ENCODE measurements at regions not wholly inside any gene's neighbourhood (a gene's known extent, or its start where the extent isn't known, plus 50 kb on each side); places are given as distances from the start of the nearest gene placed in this dataset.

GRCh38 chr6:141309295-141309694 is 823.4 kb upstream of the GJE1 start:
- H3K36me3 Mint-ChIP-seq (ENCODE audit: low read depth) = no peaks in the 10 kb centered on the region
- POLR2A ChIA-PET = no interaction called here
- no peak overlapping the region for H3K27ac Mint-ChIP-seq
- CTCF ChIA-PET = no interaction called here
- no peak for DNase-seq
- H3K27me3 Mint-ChIP-seq = no peaks in the 10 kb centered on the region
- H3K9me3 Mint-ChIP-seq = no peaks in the 10 kb centered on the region
- H3K4me3 Mint-ChIP-seq = no peak overlapping the region
- no peaks in the 10 kb centered on the region for H3K4me1 Mint-ChIP-seq

- H3K36me3 Mint-ChIP-seq (ENCODE audit: low read depth) = no peaks in the 10 kb centered on the region
- DNase-seq = no peak
- no peaks in the 10 kb centered on the region for H3K9me3 Mint-ChIP-seq
- H3K4me1 Mint-ChIP-seq = no peaks in the 10 kb centered on the region
- H3K4me3 Mint-ChIP-seq = no peak overlapping the region
- H3K27ac Mint-ChIP-seq = no peak overlapping the region
- no peaks in the 10 kb centered on the region for H3K27me3 Mint-ChIP-seq
- CTCF ChIA-PET = no interaction called here
- POLR2A ChIA-PET = no interaction called here
Measured at GRCh38 chr6:141307309-141307998, 825.3 kb upstream of the GJE1 start.

- Mint-ChIP-seq H3K4me3 (no peak overlapping the region), H3K27me3 (no peaks in the 10 kb centered on the region), H3K4me1 (no peaks in the 10 kb centered on the region), H3K27ac (no peak overlapping the region), H3K9me3 (no peaks in the 10 kb centered on the region), H3K36me3 (ENCODE audit: low read depth) (no peaks in the 10 kb centered on the region)
- CTCF ChIA-PET = no interaction called here
- no peak for DNase-seq
- POLR2A ChIA-PET = no interaction called here
Measured at GRCh38 chr6:141303907-141304306, 828.8 kb upstream of the GJE1 start.

GRCh38 chr6:141301779-141302178 is 830.9 kb upstream of the GJE1 start:
- H3K27ac Mint-ChIP-seq = no peak overlapping the region

GRCh38 chr6:141290941-141291721 is 841.6 kb upstream of the GJE1 start:
- Mint-ChIP-seq H3K9me3 (no peaks in the 10 kb centered on the region), H3K4me3 (no peak overlapping the region), H3K27me3 (no peaks in the 10 kb centered on the region), H3K4me1 (no peaks in the 10 kb centered on the region), H3K36me3 (ENCODE audit: low read depth) (no peaks in the 10 kb centered on the region), H3K27ac (no peak overlapping the region)
- DNase-seq = no peak
- ChIA-PET CTCF (no interaction called here), POLR2A (no interaction called here)

More at GRCh38 chr6:141301779-141302178, 830.9 kb upstream of the GJE1 start:
- Mint-ChIP-seq H3K36me3 (ENCODE audit: low read depth) (no peaks in the 10 kb centered on the region), H3K4me3 (no peak overlapping the region), H3K27me3 (no peaks in the 10 kb centered on the region), H3K9me3 (no peaks in the 10 kb centered on the region), H3K4me1 (no peaks in the 10 kb centered on the region)
- no peak for DNase-seq
- ChIA-PET CTCF (interaction anchor here (0.6 kb wide), 1 partner anchor 888 kb away, joined by 3 read pairs; no protein-coding TSS in a partner anchor), POLR2A (no interaction called here)

GRCh38 chr6:141288947-141289346 is 843.8 kb upstream of the GJE1 start:
- no peak overlapping the region for H3K27ac Mint-ChIP-seq
- ChIA-PET POLR2A (no interaction called here), CTCF (no interaction called here)
- H3K27me3 Mint-ChIP-seq = no peaks in the 10 kb centered on the region
- no peak for DNase-seq
- no peaks in the 10 kb centered on the region for H3K36me3 Mint-ChIP-seq (ENCODE audit: low read depth)
- H3K4me3 Mint-ChIP-seq = no peak overlapping the region
- H3K9me3 Mint-ChIP-seq = no peaks in the 10 kb centered on the region
- no peaks in the 10 kb centered on the region for H3K4me1 Mint-ChIP-seq

- H3K9me3 Mint-ChIP-seq = no peaks in the 10 kb centered on the region
- H3K27me3 Mint-ChIP-seq = no peaks in the 10 kb centered on the region
- no peaks in the 10 kb centered on the region for H3K4me1 Mint-ChIP-seq
- H3K27ac Mint-ChIP-seq = no peak overlapping the region
- POLR2A ChIA-PET = no interaction called here
- no peak overlapping the region for H3K4me3 Mint-ChIP-seq
- H3K36me3 Mint-ChIP-seq (ENCODE audit: low read depth) = no peaks in the 10 kb centered on the region
- CTCF ChIA-PET = no interaction called here
- DNase-seq = no peak
Measured at GRCh38 chr6:141282263-141282662, 850.5 kb upstream of the GJE1 start.

- Mint-ChIP-seq H3K27me3 (no peaks in the 10 kb centered on the region), H3K4me3 (no peak overlapping the region), H3K4me1 (no peaks in the 10 kb centered on the region), H3K27ac (no peak overlapping the region), H3K9me3 (no peaks in the 10 kb centered on the region), H3K36me3 (ENCODE audit: low read depth) (no peaks in the 10 kb centered on the region)
- no peak for DNase-seq
- ChIA-PET POLR2A (no interaction called here), CTCF (no interaction called here)
Measured at GRCh38 chr6:141269684-141270083, 863.0 kb upstream of the GJE1 start.

- DNase-seq = no peak
- POLR2A ChIA-PET = no interaction called here
- CTCF ChIA-PET = no interaction called here
- Mint-ChIP-seq H3K9me3 (no peaks in the 10 kb centered on the region), H3K27ac (no peak overlapping the region), H3K4me3 (no peak overlapping the region), H3K27me3 (no peaks in the 10 kb centered on the region), H3K36me3 (ENCODE audit: low read depth) (no peaks in the 10 kb centered on the region), H3K4me1 (no peaks in the 10 kb centered on the region)
Measured at GRCh38 chr6:141267420-141267819, 865.3 kb upstream of the GJE1 start.

GRCh38 chr6:141265756-141266623 is 866.7 kb upstream of the GJE1 start:
- Mint-ChIP-seq H3K9me3 (no peaks in the 10 kb centered on the region), H3K27me3 (no peaks in the 10 kb centered on the region), H3K4me3 (no peak overlapping the region), H3K4me1 (no peaks in the 10 kb centered on the region), H3K36me3 (ENCODE audit: low read depth) (no peaks in the 10 kb centered on the region), H3K27ac (no peak overlapping the region)
- DNase-seq = no peak
- ChIA-PET POLR2A (no interaction called here), CTCF (no interaction called here)

- H3K36me3 Mint-ChIP-seq (ENCODE audit: low read depth) = no peaks in the 10 kb centered on the region
- no peak overlapping the region for H3K27ac Mint-ChIP-seq
- H3K27me3 Mint-ChIP-seq = no peaks in the 10 kb centered on the region
- ChIA-PET POLR2A (no interaction called here), CTCF (no interaction called here)
- H3K9me3 Mint-ChIP-seq = no peaks in the 10 kb centered on the region
- H3K4me3 Mint-ChIP-seq = no peak overlapping the region
- no peak for DNase-seq
- H3K4me1 Mint-ChIP-seq = no peaks in the 10 kb centered on the region
Measured at GRCh38 chr6:141264101-141264500, 868.6 kb upstream of the GJE1 start.

GRCh38 chr6:141261672-141262060 is 871.1 kb upstream of the GJE1 start:
- Mint-ChIP-seq H3K4me3 (no peak overlapping the region), H3K36me3 (ENCODE audit: low read depth) (no peaks in the 10 kb centered on the region), H3K27me3 (no peaks in the 10 kb centered on the region), H3K9me3 (no peaks in the 10 kb centered on the region), H3K4me1 (no peaks in the 10 kb centered on the region), H3K27ac (no peak overlapping the region)
- POLR2A ChIA-PET = no interaction called here
- DNase-seq = no peak
- CTCF ChIA-PET = no interaction called here

- ChIA-PET POLR2A (no interaction called here), CTCF (no interaction called here)
- H3K27me3 Mint-ChIP-seq = no peaks in the 10 kb centered on the region
- H3K27ac Mint-ChIP-seq = no peak overlapping the region
- no peak overlapping the region for H3K4me3 Mint-ChIP-seq
- no peaks in the 10 kb centered on the region for H3K36me3 Mint-ChIP-seq (ENCODE audit: low read depth)
- H3K4me1 Mint-ChIP-seq = no peaks in the 10 kb centered on the region
- no peak for DNase-seq
- H3K9me3 Mint-ChIP-seq = no peaks in the 10 kb centered on the region
Measured at GRCh38 chr6:141261016-141261671, 871.6 kb upstream of the GJE1 start.

Measured in activated CD4-positive, alpha-beta T cell treated with anti-CD3 and anti-CD28 coated beads, Interleukin-2, amount 10 ng/mL, durations not matched to agents 7 days and 5 days (primary cell).